Fibroblast of pulmonary artery (primary cell): ENCODE measurements at regions not wholly inside any gene's neighbourhood (a gene's known extent, or its start where the extent isn't known, plus 50 kb on each side); places are given as distances from the start of the nearest gene placed in this dataset.

Experiments used
- DNase-seq: peaks from one replicate; pipeline ENCODE4 v3.0.0-alpha.2; 2010; ENCODE audit warnings: low read depth
- H3K4me3 ChIP-seq: replicated peaks from 2 replicates; pipeline ENCODE4 v1.5.1; 2011; ENCODE audit warnings: low read depth, mild to moderate bottlenecking, control low read depth, low read length, moderate library complexity
- TF ChIP-seq, protein P1 (sequence below): IDR thresholded peaks from 2 replicates; pipeline ENCODE4 v1.5.1; 2011; ENCODE audit warnings: mild to moderate bottlenecking, control low read depth, low read length, inconsistent platforms; ENCODE audit errors: missing control alignments

- no peak for DNase-seq
- H3K4me3 ChIP-seq = no peak overlapping the region
- TF ChIP-seq, protein P1, sequence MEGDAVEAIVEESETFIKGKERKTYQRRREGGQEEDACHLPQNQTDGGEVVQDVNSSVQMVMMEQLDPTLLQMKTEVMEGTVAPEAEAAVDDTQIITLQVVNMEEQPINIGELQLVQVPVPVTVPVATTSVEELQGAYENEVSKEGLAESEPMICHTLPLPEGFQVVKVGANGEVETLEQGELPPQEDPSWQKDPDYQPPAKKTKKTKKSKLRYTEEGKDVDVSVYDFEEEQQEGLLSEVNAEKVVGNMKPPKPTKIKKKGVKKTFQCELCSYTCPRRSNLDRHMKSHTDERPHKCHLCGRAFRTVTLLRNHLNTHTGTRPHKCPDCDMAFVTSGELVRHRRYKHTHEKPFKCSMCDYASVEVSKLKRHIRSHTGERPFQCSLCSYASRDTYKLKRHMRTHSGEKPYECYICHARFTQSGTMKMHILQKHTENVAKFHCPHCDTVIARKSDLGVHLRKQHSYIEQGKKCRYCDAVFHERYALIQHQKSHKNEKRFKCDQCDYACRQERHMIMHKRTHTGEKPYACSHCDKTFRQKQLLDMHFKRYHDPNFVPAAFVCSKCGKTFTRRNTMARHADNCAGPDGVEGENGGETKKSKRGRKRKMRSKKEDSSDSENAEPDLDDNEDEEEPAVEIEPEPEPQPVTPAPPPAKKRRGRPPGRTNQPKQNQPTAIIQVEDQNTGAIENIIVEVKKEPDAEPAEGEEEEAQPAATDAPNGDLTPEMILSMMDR = no peak
Measured at GRCh38 chr12:40598073-40598472, 94.2 kb upstream of the CNTN1 start.

- no peak overlapping the region for H3K4me3 ChIP-seq
- no peak for DNase-seq
- TF ChIP-seq, protein P1 = no peak
Measured at GRCh38 chr12:40602562-40602961, 89.7 kb upstream of the CNTN1 start.

- no peak overlapping the region for H3K4me3 ChIP-seq
- DNase-seq = no peak
- TF ChIP-seq, protein P1 = no peak
Measured at GRCh38 chr12:40614923-40615322, 77.3 kb upstream of the CNTN1 start.

DNA sequence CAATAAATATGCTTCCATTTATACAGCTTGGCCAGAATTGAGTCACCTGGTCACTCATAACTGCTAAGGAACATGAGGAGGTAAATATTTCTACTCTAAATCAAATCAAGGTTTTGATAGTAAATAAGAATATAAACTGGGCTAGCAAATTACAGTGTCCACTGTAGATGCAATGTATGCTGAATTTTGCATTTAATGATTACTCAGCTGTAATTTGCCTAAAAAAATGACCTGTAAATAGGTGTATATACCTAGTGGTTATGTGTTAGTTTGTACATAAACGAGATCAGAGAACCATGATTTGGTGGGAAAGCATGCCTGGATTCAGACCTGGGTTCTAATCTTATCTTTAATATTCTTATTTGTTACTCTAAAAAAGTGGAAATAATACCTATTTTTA, 76.6 kb upstream of the CNTN1 start:
- DNase-seq = no peak
- TF ChIP-seq, protein P1 = no peak
- no peak overlapping the region for H3K4me3 ChIP-seq

DNA sequence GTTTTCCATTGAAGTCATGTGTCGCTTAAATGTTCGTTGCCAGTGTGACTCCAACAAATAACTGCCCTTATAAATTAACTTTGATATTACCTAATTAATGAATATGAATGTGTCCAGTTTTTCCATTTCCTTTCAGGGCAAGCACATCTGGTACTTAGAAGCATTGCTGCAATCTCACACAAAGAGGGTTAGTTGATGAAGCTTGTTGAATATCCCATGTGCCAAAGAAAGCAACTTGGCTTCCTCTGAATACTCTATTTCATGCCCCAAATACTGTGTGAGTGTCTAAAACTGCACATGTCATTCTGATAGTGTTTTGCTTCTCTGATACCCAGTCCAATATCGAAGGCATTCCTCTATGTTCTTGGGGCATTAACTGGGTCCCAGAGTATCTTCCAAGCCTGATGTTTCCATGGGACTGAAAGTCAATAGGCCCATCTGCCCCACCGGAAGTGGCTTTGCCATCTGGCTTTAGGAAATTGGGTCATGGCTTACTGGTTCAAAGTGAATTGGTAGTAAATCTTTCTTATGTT, 75.8 kb upstream of the CNTN1 start:
- TF ChIP-seq, protein P1 = no peak
- H3K4me3 ChIP-seq = no peak overlapping the region
- no peak for DNase-seq

DNA sequence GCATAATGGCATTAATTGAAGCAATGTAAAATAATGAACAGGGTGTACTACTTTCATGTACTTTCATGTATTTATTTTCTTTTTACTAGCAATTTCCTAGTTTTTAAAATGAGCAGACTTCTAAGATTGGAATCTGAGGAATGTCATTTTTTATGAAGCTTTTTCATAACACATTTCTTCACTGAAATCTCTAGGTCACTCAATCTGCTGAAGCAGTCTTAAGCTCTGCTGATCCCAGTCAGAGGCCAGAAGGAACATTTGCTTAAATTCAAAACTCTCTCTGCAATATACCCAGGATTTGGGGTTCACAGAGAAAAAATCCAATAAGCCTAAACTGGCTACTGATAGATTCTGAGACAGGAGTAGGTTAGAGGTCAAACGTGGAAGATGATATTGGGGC, 73.6 kb upstream of the CNTN1 start:
- DNase-seq = no peak
- no peak overlapping the region for H3K4me3 ChIP-seq
- TF ChIP-seq, protein P1 = no peak

GRCh38 chr12:40620564-40621019, 71.6 kb upstream of the CNTN1 start:
- no peak overlapping the region for H3K4me3 ChIP-seq
- TF ChIP-seq, protein P1 = no peak
- no peak for DNase-seq
